RKO (cell line): ENCODE measurements at regions not wholly inside any gene's neighbourhood (a gene's known extent, or its start where the extent isn't known, plus 50 kb on each side); places are given as distances from the start of the nearest gene placed in this dataset.
"Not testable (repeated sequence)": the region's sequence is repeated elsewhere in the genome, so short reads cannot be mapped to it uniquely, and the experiment has no call there.

Experiments
- DNase-seq: peaks from one replicate; pipeline ENCODE4 v3.0.0-alpha.2; 2016; ENCODE audit warnings: low spot score

GRCh38 chr10:108346066-108346465 is 1181.6 kb upstream of the SORCS1 start:
- no peak for DNase-seq

- no peak for DNase-seq
Measured at GRCh38 chr10:108338146-108338545, 1173.6 kb upstream of the SORCS1 start.

GRCh38 chr10:108336836-108337235 is 1172.3 kb upstream of the SORCS1 start:
- DNase-seq: no peak

- peak; percentile 50 for DNase-seq
Measured at GRCh38 chr10:108327706-108328105, 1163.2 kb upstream of the SORCS1 start.

GRCh38 chr10:108323274-108323798 is 1158.8 kb upstream of the SORCS1 start:
- no peak for DNase-seq

- DNase-seq: no peak
Measured at GRCh38 chr10:108319434-108320222, 1155.1 kb upstream of the SORCS1 start.

- DNase-seq: not testable (repeated sequence)
Measured at GRCh38 chr10:108315636-108316035, 1151.1 kb upstream of the SORCS1 start.

- no peak for DNase-seq
Measured at GRCh38 chr10:108307925-108308312, 1143.4 kb upstream of the SORCS1 start.

- DNase-seq: no peak
Measured at GRCh38 chr10:108307250-108307924, 1142.9 kb upstream of the SORCS1 start.

- DNase-seq: peak; percentile 0
Measured at GRCh38 chr10:108303149-108303548, 1138.6 kb upstream of the SORCS1 start.

- DNase-seq: no peak
Measured at GRCh38 chr10:108301002-108301401, 1136.5 kb upstream of the SORCS1 start.

GRCh38 chr10:108290823-108291222 is 1126.3 kb upstream of the SORCS1 start:
- no peak for DNase-seq

GRCh38 chr10:108275895-108276685 is 1111.6 kb upstream of the SORCS1 start:
- DNase-seq: no peak

GRCh38 chr10:108260383-108260906 is 1095.9 kb upstream of the SORCS1 start:
- DNase-seq: no peak

- no peak for DNase-seq
Measured at GRCh38 chr10:108254089-108254488, 1089.6 kb upstream of the SORCS1 start.

GRCh38 chr10:108252771-108253170 is 1088.3 kb upstream of the SORCS1 start:
- DNase-seq: no peak

- no peak for DNase-seq
Measured at GRCh38 chr10:108250936-108251620, 1086.6 kb upstream of the SORCS1 start.

GRCh38 chr10:108249940-108250339 is 1085.4 kb upstream of the SORCS1 start:
- peak; percentile 3 for DNase-seq

GRCh38 chr10:108244443-108245228 is 1080.1 kb upstream of the SORCS1 start:
- no peak for DNase-seq

- no peak for DNase-seq
Measured at GRCh38 chr10:108241166-108241565, 1076.7 kb upstream of the SORCS1 start.

GRCh38 chr10:108238261-108238660 is 1073.8 kb upstream of the SORCS1 start:
- DNase-seq: no peak
